A549 (cell line): ENCODE measurements at regions not wholly inside any gene's neighbourhood (a gene's known extent, or its start where the extent isn't known, plus 50 kb on each side); places are given as distances from the start of the nearest gene placed in this dataset.

Experiments used
- ATAC-seq, 2 experiments: fragments of 200-7000 bp in 1 of 2; fragments of >200 bp in 1 of 2; cut with Nextera tagmentation in 1 of 2; cut with Tn5 transposase in 1 of 2; 3 replicates each; pipeline versions ENCODE4 v1.8.0 to v1.9.1; 2018 to 2020; ENCODE audit warnings: mild to moderate bottlenecking in 1 of 2, moderate library complexity in 1 of 2
- CTCF ChIA-PET: fragments of 300-600 bp; sonication (Branson Sonifier 250); formaldehyde crosslinking; extraction: SDS; loops from one replicate; lab custom pipeline; 2021; ENCODE audit warnings: antibody characterized with exemption, inconsistent platforms; lab: Yijun Ruan, JAX
- POLR2A ChIA-PET: fragments of 350-600 bp; formaldehyde crosslinking; extraction: SDS; loops from one replicate; lab custom pipeline; 2021; ENCODE audit warnings: antibody characterized with exemption, inconsistent platforms; lab: Yijun Ruan, JAX
- DNase-seq, 2 experiments: peaks; one replicate each; pipeline versions ENCODE4 v3.0.0 to v3.0.0-alpha.2; 2011 to 2016; ENCODE audit warnings: low read depth in 1 of 2, low spot score in 1 of 2
- FAIRE-seq: peaks from 2 replicates; lab custom pipeline; 2011; peaks lifted over from hg19 to GRCh38; lab: Jason Lieb, UNC
- H3K27ac ChIP-seq, 2 experiments: fragments of >200 bp; sonication (Bioruptor Twin); formaldehyde crosslinking; 3 replicates each; pipeline ENCODE4 v1.5.1; 2016 to 2017
- H3K4me1 ChIP-seq: fragments of >200 bp; sonication (Bioruptor Twin); formaldehyde crosslinking; 3 replicates; pipeline ENCODE4 v1.6.1; 2016
- H3K4me2 ChIP-seq: fragments of >200 bp; sonication (Bioruptor Twin); formaldehyde crosslinking; 3 replicates; pipeline ENCODE4 v1.6.1; 2016
- H3K4me3 ChIP-seq: fragments of >200 bp; sonication (Bioruptor Twin); formaldehyde crosslinking; 3 replicates; pipeline ENCODE4 v1.5.1; 2016
- H3K9me3 ChIP-seq: fragments of >200 bp; sonication (Bioruptor Twin); formaldehyde crosslinking; 3 replicates; pipeline ENCODE4 v1.6.1; 2016
- BHLHE40 ChIP-seq: IDR thresholded peaks from 2 replicates; pipeline ENCODE4 v1.6.1; 2012; ENCODE audit warnings: low read depth, low read length, inconsistent platforms
- CBX2 ChIP-seq: fragments of 200-600 bp; sonication (generic); IDR thresholded peaks from 2 replicates; pipeline ENCODE4 v1.6.1; 2016; ENCODE audit warnings: low read depth, mild to moderate bottlenecking, borderline replicate concordance
- EHF ChIP-seq: fragments of 250-450 bp; sonication (Bioruptor Pico); IDR thresholded peaks from 2 replicates; pipeline ENCODE4 v1.5.0; 2020; ENCODE audit warnings: mild to moderate bottlenecking
- ESRRA ChIP-seq: fragments of 150-350 bp; IDR thresholded peaks from 2 replicates; pipeline ENCODE4 v1.6.1; 2014; ENCODE audit warnings: mild to moderate bottlenecking, low read length, borderline replicate concordance
- FOXS1 ChIP-seq: fragments of 250-450 bp; sonication (Bioruptor Pico); IDR thresholded peaks from 2 replicates; pipeline ENCODE4 v1.5.0; 2020; ENCODE audit warnings: mild to moderate bottlenecking, moderate library complexity
- HOXA7 ChIP-seq: fragments of 250-450 bp; sonication (Bioruptor Pico); IDR thresholded peaks from 2 replicates; pipeline ENCODE4 v1.5.0; 2020; ENCODE audit warnings: mild to moderate bottlenecking, moderate library complexity
- HOXB5 ChIP-seq: fragments of 250-450 bp; sonication (Bioruptor Pico); IDR thresholded peaks from 2 replicates; pipeline ENCODE4 v1.5.0; 2020; ENCODE audit warnings: mild to moderate bottlenecking, moderate library complexity
- JUN ChIP-seq, 2 experiments: fragments of >200 bp; sonication (Bioruptor Twin); formaldehyde crosslinking; IDR thresholded peaks; 2 replicates in 1 of 2; 3 replicates in 1 of 2; pipeline ENCODE4 v1.6.1; 2016 to 2017
- JUNB ChIP-seq: fragments of >200 bp; sonication (Bioruptor Twin); formaldehyde crosslinking; IDR thresholded peaks from 2 replicates; pipeline ENCODE4 v1.6.1; 2016
- KDM1A ChIP-seq: fragments of 200-600 bp; sonication (generic); IDR thresholded peaks from 2 replicates; pipeline ENCODE4 v1.6.1; 2016; ENCODE audit warnings: low read depth, mild to moderate bottlenecking
- MYC ChIP-seq: IDR thresholded peaks from 2 replicates; pipeline ENCODE4 v1.6.1; 2012; ENCODE audit warnings: mild to moderate bottlenecking, inconsistent platforms, low read length, improper control_type of control experiment, borderline replicate concordance
- NR3C1 ChIP-seq: fragments of >200 bp; sonication (Bioruptor Twin); formaldehyde crosslinking; IDR thresholded peaks from 3 replicates; pipeline ENCODE4 v1.6.1; 2017
- POLR2AphosphoS2 ChIP-seq: conservative IDR thresholded peaks from 2 replicates; pipeline ENCODE4 v1.6.1; 2012; ENCODE audit warnings: low read length, improper control_type of control experiment, inconsistent platforms
- RCOR1 ChIP-seq: fragments of 150-350 bp; IDR thresholded peaks from 2 replicates; pipeline ENCODE4 v1.6.1; 2014; ENCODE audit warnings: antibody characterized with exemption, low read length, low read depth
- RFX5 ChIP-seq: fragments of 450-650 bp; IDR thresholded peaks from 2 replicates; pipeline ENCODE4 v1.7.1; 2014; ENCODE audit warnings: antibody characterized with exemption, mild to moderate bottlenecking, moderate library complexity
- RNF2 ChIP-seq: fragments of 200-600 bp; sonication (generic); IDR thresholded peaks from 2 replicates; pipeline ENCODE4 v1.6.1; 2016; ENCODE audit warnings: low read depth, mild to moderate bottlenecking, antibody characterized with exemption, moderate library complexity, borderline replicate concordance
- TFCP2L1 ChIP-seq: fragments of 250-450 bp; sonication (Bioruptor Pico); IDR thresholded peaks from 2 replicates; pipeline ENCODE4 v1.5.0; 2021; ENCODE audit warnings: mild to moderate bottlenecking
- WGBS: methylation state at CpG from one replicate; pipeline ENCODE4 v1.1.6; 2017; ENCODE audit errors: missing lambda C conversion rate; 5-methylcytosine and 5-hydroxymethylcytosine counted together
- TF ChIP-seq, protein P1 (sequence below): fragments of 150-350 bp; IDR thresholded peaks from 2 replicates; pipeline ENCODE4 v1.6.1; 2014; ENCODE audit warnings: low read depth, mild to moderate bottlenecking, low read length
- TF ChIP-seq, protein P2 (sequence below): fragments of >200 bp; sonication (Bioruptor Twin); formaldehyde crosslinking; IDR thresholded peaks from 2 replicates; pipeline ENCODE4 v1.6.1; 2016
- TF ChIP-seq, protein P3 (sequence below): IDR thresholded peaks from 2 replicates; pipeline ENCODE4 v1.6.1; 2012
- TF ChIP-seq, protein P4 (sequence below): fragments of 250-450 bp; sonication (Bioruptor Pico); IDR thresholded peaks from 2 replicates; pipeline ENCODE4 v1.5.0; 2020; ENCODE audit warnings: low read depth, mild to moderate bottlenecking, moderate library complexity
- TF ChIP-seq, protein P5 (sequence below): fragments of 250-450 bp; sonication (Bioruptor Pico); IDR thresholded peaks from 2 replicates; pipeline ENCODE4 v1.5.0; 2021; ENCODE audit warnings: mild to moderate bottlenecking, moderate library complexity, borderline replicate concordance

DNA sequence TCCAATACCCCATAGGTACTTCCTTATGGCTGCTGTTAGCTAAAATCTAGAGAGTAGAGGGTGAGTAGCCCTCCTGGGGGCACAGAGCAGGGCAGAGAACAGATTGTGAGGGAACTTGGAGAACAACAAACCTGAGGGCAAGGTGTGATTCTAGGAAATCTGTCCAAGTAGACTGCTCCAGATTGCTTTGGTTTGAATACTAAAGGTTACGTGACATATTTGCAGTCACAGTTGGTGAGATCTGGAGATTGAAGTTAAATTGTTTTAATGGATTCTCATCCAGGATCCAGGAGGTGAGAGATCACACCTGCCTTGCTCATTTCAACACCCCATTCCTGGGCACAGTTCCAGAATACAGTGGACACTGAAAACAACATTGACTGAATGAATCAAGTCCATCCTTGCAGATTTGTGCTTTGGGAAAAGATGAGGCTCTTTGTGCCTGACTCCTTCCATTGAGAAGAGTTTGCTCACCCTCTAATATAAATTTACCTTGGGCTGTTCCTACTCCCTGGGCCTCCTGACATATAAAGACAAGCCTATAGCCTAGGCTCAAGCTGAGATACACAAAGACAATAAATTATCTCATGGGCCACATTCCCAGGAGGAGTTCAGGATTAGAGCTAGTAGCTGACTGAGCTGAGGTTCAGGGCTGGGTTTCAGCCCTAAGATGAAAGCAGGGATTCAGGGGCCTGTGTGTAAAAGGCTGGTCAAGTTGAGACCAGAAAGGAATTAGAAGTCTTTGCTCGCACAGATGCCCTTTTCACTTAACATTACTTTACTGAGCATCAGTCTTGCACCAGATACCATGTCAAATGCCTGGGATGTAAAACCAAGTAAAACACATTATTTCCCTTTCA lies 400.9 kb upstream of the MCTP2 start:
- TF ChIP-seq BHLHE40 (no peak), HOXB5 (CRISPR knock-in tag) (no peak)
- TF ChIP-seq, all 56 proteins: peak for 0
- FAIRE-seq (no peak), ATAC-seq (no peak), DNase-seq (no peak)
- Histone ChIP-seq H3K4me2 (no peak overlapping the region), H3K4me1 (no peaks in the 10 kb centered on the region), H3K9me3 (0 out of 3 replicates have a peak, but pooled peaks cover 2% of the 10 kb centered on the region), H3K4me3 (no peak overlapping the region), H3K27ac (no peak overlapping the region)
- 20% methylated on average over 2 of the region's 2 CpGs for WGBS
- ChIA-PET POLR2A (no interaction called here), CTCF (interaction anchor here (1.3 kb wide), 1 partner anchor 9 kb away, joined by 3 read pairs; no protein-coding TSS in a partner anchor)

DNA sequence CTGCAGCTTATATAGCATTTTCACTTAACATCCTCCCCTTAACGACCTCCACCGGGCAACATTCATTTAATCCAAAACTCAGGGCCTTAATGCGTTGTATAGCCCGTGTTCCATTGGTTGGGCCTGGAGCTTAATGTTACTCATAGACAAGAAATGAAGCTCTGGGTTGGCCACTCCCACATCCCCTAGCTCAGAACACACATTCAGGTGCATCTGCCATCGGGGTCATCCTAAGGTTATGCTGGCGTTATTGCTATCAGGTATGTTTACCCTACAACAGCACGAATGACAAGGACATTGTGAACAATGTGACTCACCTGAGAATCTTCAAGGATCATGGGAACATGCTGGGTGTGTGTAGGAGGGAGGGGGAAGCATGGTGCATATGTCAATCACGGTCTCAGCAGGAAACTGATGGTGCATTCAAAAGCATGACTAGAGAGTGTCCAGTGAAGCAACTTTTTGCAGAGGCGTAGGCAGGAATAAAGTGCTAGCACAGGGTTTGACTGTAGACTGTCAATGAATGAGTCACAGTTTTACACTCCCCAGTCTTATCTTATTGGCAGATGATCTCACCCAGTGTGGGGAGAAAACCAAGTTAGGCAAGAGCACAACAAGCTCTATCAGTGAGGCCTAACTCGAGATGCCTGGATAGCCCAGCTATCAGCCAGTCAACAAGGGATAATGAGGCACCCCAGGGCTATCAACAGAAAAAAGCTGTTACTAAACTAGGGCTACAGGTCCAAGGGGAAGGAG lies 402.1 kb upstream of the MCTP2 start:
- no peaks in the 10 kb centered on the region for H3K4me1 ChIP-seq
- H3K9me3 ChIP-seq, result 0 out of 3 replicates have a peak, but pooled peaks cover 2% of the 10 kb centered on the region
- TF ChIP-seq, protein P1, sequence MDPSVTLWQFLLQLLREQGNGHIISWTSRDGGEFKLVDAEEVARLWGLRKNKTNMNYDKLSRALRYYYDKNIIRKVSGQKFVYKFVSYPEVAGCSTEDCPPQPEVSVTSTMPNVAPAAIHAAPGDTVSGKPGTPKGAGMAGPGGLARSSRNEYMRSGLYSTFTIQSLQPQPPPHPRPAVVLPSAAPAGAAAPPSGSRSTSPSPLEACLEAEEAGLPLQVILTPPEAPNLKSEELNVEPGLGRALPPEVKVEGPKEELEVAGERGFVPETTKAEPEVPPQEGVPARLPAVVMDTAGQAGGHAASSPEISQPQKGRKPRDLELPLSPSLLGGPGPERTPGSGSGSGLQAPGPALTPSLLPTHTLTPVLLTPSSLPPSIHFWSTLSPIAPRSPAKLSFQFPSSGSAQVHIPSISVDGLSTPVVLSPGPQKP, result no peak
- TF ChIP-seq, protein P2, sequence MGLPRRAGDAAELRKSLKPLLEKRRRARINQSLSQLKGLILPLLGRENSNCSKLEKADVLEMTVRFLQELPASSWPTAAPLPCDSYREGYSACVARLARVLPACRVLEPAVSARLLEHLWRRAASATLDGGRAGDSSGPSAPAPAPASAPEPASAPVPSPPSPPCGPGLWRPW, result no peak
- no peak for TF ChIP-seq FOXS1 (CRISPR knock-in tag)
- peak in 1 of 2 experiments; percentile 7 for DNase-seq
- H3K27ac ChIP-seq, result no peak overlapping the region
- CTCF ChIA-PET, result no interaction called here
- ATAC-seq, result peak in 1 of 2 experiments; percentile 34; a peak in 1 of 6 replicates
- WGBS, result 4% methylated on average over 10 of the region's 10 CpGs
- FAIRE-seq, result no peak
- POLR2A ChIA-PET, result no interaction called here
- H3K4me2 ChIP-seq, result no peak overlapping the region
- H3K4me3 ChIP-seq, result no peak overlapping the region

DNA sequence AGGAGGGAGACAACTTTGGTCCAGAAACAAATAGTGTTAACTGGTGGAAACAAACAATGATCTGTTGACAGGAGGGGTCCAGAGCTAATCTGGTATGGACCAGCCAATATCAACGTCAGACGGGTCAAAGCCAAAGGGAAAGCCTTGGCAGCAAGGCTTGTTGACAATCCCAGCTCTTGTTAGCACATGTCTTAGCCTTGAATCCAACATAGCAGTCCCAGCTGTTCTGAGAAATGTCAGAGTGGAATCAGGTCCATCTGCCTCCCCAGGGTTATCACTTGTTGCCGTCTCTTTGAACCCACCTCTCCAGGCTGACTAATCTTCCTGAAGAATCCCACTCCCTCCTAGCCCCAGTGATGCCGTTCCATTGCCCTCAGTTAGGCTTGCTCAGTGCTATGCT lies 404.6 kb upstream of the MCTP2 start:
- 0 out of 3 replicates have a peak, but pooled peaks cover 2% of the 10 kb centered on the region for H3K9me3 ChIP-seq
- no peak overlapping the region for H3K4me2 ChIP-seq
- no peak overlapping the region for H3K4me3 ChIP-seq
- FAIRE-seq, result no peak
- H3K27ac ChIP-seq, result no peak overlapping the region
- ChIA-PET POLR2A (no interaction called here), CTCF (interaction anchor here (1.4 kb wide), 1 partner anchor 39 kb away, joined by 4 read pairs; no protein-coding TSS in a partner anchor)
- TF ChIP-seq MYC (no peak), EHF (CRISPR knock-in tag) (no peak), POLR2AphosphoS2 (no peak), HOXA7 (CRISPR knock-in tag) (no peak), TFCP2L1 (CRISPR knock-in tag) (no peak), ESRRA (no peak), KDM1A (no peak)
- no peak for DNase-seq
- no peak for ATAC-seq
- H3K4me1 ChIP-seq, result no peaks in the 10 kb centered on the region
- WGBS, result 2% methylated on average over 4 of the region's 4 CpGs

DNA sequence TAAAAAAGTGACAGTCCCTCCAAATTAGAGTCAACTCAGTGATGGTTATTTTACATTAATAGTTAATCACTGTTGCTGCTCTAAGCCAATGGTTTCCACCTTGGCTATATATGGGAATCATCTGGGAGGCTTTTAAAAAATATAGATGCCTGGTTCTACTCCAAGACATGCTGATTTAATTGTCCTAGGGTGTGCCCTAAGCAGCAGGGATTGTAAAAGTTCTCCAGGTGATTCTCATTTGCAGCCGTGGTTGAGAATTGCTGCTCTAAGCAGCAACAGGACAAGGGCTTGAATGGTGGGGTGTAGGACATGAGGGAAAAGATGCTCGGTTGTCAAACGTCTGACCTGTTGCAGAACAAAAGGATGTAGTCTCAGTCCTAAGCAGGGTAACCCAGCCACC lies 405.1 kb upstream of the MCTP2 start:
- DNase-seq (no peak), FAIRE-seq (no peak), ATAC-seq (no peak)
- no peaks in the 10 kb centered on the region for H3K4me1 ChIP-seq
- CTCF ChIA-PET, result interaction anchor here (1.4 kb wide), 1 partner anchor 39 kb away, joined by 4 read pairs; no protein-coding TSS in a partner anchor
- no peak overlapping the region for H3K27ac ChIP-seq
- WGBS, result 5% methylated on average over 3 of the region's 3 CpGs
- POLR2A ChIA-PET, result no interaction called here
- 0 out of 3 replicates have a peak, but pooled peaks cover 2% of the 10 kb centered on the region for H3K9me3 ChIP-seq
- H3K4me3 ChIP-seq, result no peak overlapping the region
- H3K4me2 ChIP-seq, result no peak overlapping the region
- TF ChIP-seq HOXA7 (CRISPR knock-in tag) (no peak), CBX2 (no peak), NR3C1 (no peak), POLR2AphosphoS2 (no peak), FOXS1 (CRISPR knock-in tag) (no peak), RFX5 (no peak), JUNB (no peak), RNF2 (no peak), JUN (IDR thresholded peaks at IDR 0.05) (no peak), RCOR1 (no peak), MYC (no peak)
- TF ChIP-seq, protein P3, sequence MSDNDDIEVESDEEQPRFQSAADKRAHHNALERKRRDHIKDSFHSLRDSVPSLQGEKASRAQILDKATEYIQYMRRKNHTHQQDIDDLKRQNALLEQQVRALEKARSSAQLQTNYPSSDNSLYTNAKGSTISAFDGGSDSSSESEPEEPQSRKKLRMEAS, result no peak
- TF ChIP-seq, protein P4, sequence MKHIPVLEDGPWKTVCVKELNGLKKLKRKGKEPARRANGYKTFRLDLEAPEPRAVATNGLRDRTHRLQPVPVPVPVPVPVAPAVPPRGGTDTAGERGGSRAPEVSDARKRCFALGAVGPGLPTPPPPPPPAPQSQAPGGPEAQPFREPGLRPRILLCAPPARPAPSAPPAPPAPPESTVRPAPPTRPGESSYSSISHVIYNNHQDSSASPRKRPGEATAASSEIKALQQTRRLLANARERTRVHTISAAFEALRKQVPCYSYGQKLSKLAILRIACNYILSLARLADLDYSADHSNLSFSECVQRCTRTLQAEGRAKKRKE (CRISPR knock-in tag), result no peak
- TF ChIP-seq, protein P5, sequence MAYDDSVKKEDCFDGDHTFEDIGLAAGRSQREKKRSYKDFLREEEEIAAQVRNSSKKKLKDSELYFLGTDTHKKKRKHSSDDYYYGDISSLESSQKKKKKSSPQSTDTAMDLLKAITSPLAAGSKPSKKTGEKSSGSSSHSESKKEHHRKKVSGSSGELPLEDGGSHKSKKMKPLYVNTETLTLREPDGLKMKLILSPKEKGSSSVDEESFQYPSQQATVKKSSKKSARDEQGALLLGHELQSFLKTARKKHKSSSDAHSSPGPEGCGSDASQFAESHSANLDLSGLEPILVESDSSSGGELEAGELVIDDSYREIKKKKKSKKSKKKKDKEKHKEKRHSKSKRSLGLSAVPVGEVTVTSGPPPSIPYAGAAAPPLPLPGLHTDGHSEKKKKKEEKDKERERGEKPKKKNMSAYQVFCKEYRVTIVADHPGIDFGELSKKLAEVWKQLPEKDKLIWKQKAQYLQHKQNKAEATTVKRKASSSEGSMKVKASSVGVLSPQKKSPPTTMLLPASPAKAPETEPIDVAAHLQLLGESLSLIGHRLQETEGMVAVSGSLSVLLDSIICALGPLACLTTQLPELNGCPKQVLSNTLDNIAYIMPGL (CRISPR knock-in tag), result no peak
